ENCODE measurements at regions not wholly inside any gene's neighbourhood (a gene's known extent, or its start where the extent isn't known, plus 50 kb on each side); places are given as distances from the start of the nearest gene placed in this dataset.

GRCh38 chr3:110227991-110228390 lies 843.6 kb upstream of the NECTIN3 start:
- TF ChIP-seq EZH2phosphoT487 (IDR thresholded peaks at IDR 0.05; ENCODE audit: borderline replicate concordance, low read depth, low read length) (no peak), CTCF (conservative IDR thresholded peaks at IDR 0.05; ENCODE audit: low read length) (no peak)
- no peaks in the 10 kb centered on the region for H3K9me2 ChIP-seq (ENCODE audit: insufficient read depth, low read length)
- H3K79me2 ChIP-seq (ENCODE audit: insufficient read depth, low read depth, low read length), result no peaks in the 10 kb centered on the region
- no peaks in the 10 kb centered on the region for H4K20me1 ChIP-seq (ENCODE audit: insufficient read depth, low read length)
- H3K9me3 ChIP-seq (ENCODE audit: low read length), result no peaks in the 10 kb centered on the region
- intact Hi-C loops (cut with micrococcal nuclease; ENCODE audit: unreplicated experiment), result no loop called here
- ChIA-PET CTCF (ENCODE audit: unreplicated experiment) (no interaction called here), POLR2A (no interaction called here)
- no peak overlapping the region for H2AFZ ChIP-seq (ENCODE audit: low read length)
- H3K4me2 ChIP-seq (ENCODE audit: low read length), result no peak overlapping the region
- no peaks in the 10 kb centered on the region for H3K36me3 ChIP-seq (ENCODE audit: insufficient read depth, low read length)
- no TSS peak for BruUV-seq (replicated peaks)
- H3K27ac ChIP-seq (ENCODE audit: low read depth, low read length, poor library complexity, severe bottlenecking), result no peak overlapping the region
- no peak for DNase-seq (ENCODE audit: low spot score)
- H3K4me3 ChIP-seq (ENCODE audit: low read depth, low read length, poor library complexity, severe bottlenecking), result no peak overlapping the region
- H3K4me1 ChIP-seq (ENCODE audit: insufficient read depth, low read length, poor library complexity, severe bottlenecking), result no peaks in the 10 kb centered on the region

GRCh38 chr3:110234831-110235230 lies 836.8 kb upstream of the NECTIN3 start:
- ChIA-PET CTCF (ENCODE audit: unreplicated experiment) (no interaction called here), POLR2A (no interaction called here)
- Histone ChIP-seq H3K9me3 (ENCODE audit: low read length) (no peaks in the 10 kb centered on the region), H3K79me2 (ENCODE audit: insufficient read depth, low read depth, low read length) (no peaks in the 10 kb centered on the region), H3K4me2 (ENCODE audit: low read length) (no peak overlapping the region), H3K4me1 (ENCODE audit: insufficient read depth, low read length, poor library complexity, severe bottlenecking) (no peaks in the 10 kb centered on the region), H2AFZ (ENCODE audit: low read length) (no peak overlapping the region), H4K20me1 (ENCODE audit: insufficient read depth, low read length) (no peaks in the 10 kb centered on the region), H3K9me2 (ENCODE audit: insufficient read depth, low read length) (no peaks in the 10 kb centered on the region), H3K4me3 (ENCODE audit: low read depth, low read length, poor library complexity, severe bottlenecking) (no peak overlapping the region), H3K36me3 (ENCODE audit: insufficient read depth, low read length) (no peaks in the 10 kb centered on the region), H3K27ac (ENCODE audit: low read depth, low read length, poor library complexity, severe bottlenecking) (no peak overlapping the region)
- DNase-seq (ENCODE audit: low spot score), result no peak
- intact Hi-C loops (cut with micrococcal nuclease; ENCODE audit: unreplicated experiment), result no loop called here
- no peak for TF ChIP-seq CTCF (conservative IDR thresholded peaks at IDR 0.05; ENCODE audit: low read length)
- TF ChIP-seq EZH2phosphoT487 (IDR thresholded peaks at IDR 0.05; ENCODE audit: borderline replicate concordance, low read depth, low read length), result no peak
- BruUV-seq (replicated peaks), result no TSS peak

GRCh38 chr3:110236976-110237610 lies 834.5 kb upstream of the NECTIN3 start:
- Histone ChIP-seq H3K27ac (ENCODE audit: low read depth, low read length, poor library complexity, severe bottlenecking) (no peak overlapping the region), H2AFZ (ENCODE audit: low read length) (no peak overlapping the region), H4K20me1 (ENCODE audit: insufficient read depth, low read length) (no peaks in the 10 kb centered on the region), H3K4me2 (ENCODE audit: low read length) (no peak overlapping the region), H3K4me3 (ENCODE audit: low read depth, low read length, poor library complexity, severe bottlenecking) (no peak overlapping the region), H3K9me3 (ENCODE audit: low read length) (no peaks in the 10 kb centered on the region), H3K9me2 (ENCODE audit: insufficient read depth, low read length) (no peaks in the 10 kb centered on the region), H3K79me2 (ENCODE audit: insufficient read depth, low read depth, low read length) (no peaks in the 10 kb centered on the region), H3K4me1 (ENCODE audit: insufficient read depth, low read length, poor library complexity, severe bottlenecking) (no peaks in the 10 kb centered on the region), H3K36me3 (ENCODE audit: insufficient read depth, low read length) (no peaks in the 10 kb centered on the region)
- CTCF ChIA-PET (ENCODE audit: unreplicated experiment), result no interaction called here
- no peak for DNase-seq (ENCODE audit: low spot score)
- intact Hi-C loops (cut with micrococcal nuclease; ENCODE audit: unreplicated experiment), result no loop called here
- TF ChIP-seq CTCF (conservative IDR thresholded peaks at IDR 0.05; ENCODE audit: low read length), result no peak
- TF ChIP-seq EZH2phosphoT487 (IDR thresholded peaks at IDR 0.05; ENCODE audit: borderline replicate concordance, low read depth, low read length), result no peak
- no TSS peak for BruUV-seq (replicated peaks)
- POLR2A ChIA-PET, result interaction anchor here (0.6 kb wide), 1 partner anchor 436 kb away, joined by 3 read pairs; no protein-coding TSS in a partner anchor
